ENCODE measurements at regions not wholly inside any gene's neighbourhood (a gene's known extent, or its start where the extent isn't known, plus 50 kb on each side); places are given as distances from the start of the nearest gene placed in this dataset.

GRCh38 chr12:92277795-92278194 is 132.1 kb upstream of the BTG1 start:
- TF ChIP-seq CTCF (IDR thresholded peaks at IDR 0.05) (no peak), POLR2AphosphoS5 (IDR thresholded peaks at IDR 0.05; ENCODE audit: low read depth, low read length) (no peak), SIN3A (IDR thresholded peaks at IDR 0.05; ENCODE audit: borderline replicate concordance, insufficient read depth, low read depth, low read length) (no peak)
